ENCODE measurements at regions not wholly inside any gene's neighbourhood (a gene's known extent, or its start where the extent isn't known, plus 50 kb on each side); places are given as distances from the start of the nearest gene placed in this dataset.

DNA sequence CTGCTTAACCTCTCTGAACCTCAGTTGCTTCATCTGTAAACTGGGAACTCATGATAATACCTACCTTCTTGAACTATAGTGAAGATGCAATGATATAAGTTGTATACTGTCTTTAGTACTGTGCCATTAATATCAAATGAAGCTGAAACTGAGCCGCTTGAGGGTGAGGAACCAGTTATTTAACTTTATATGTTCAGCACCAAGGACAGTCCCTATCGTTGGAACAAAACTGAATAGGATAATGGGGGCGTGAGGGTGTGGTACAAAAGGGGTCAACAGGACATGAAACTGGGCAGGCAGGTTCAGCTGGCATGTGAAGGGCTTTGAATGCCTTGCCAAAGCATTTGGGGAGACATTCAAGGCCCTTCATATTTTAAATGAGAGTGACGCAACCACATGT lies 112.6 kb downstream of the C11orf91 start:
- H3K4me2 ChIP-seq (ENCODE audit: low read length): no peak overlapping the region
- H3K27ac ChIP-seq (ENCODE audit: low read length): no peak overlapping the region
- no peak overlapping the region for H3K9ac ChIP-seq (ENCODE audit: low read length)
- POLR2A ChIA-PET (ENCODE audit: unreplicated experiment): no interaction called here
- H3K9me2 ChIP-seq (replicated peaks; ENCODE audit: low read length): no peaks in the 10 kb centered on the region
- CTCF ChIA-PET: no interaction called here
- DNase-seq (no peak), ATAC-seq (no peak)
- intact Hi-C loops (cut with micrococcal nuclease): no loop called here
- H3K79me2 ChIP-seq (ENCODE audit: low read length): no peaks in the 10 kb centered on the region
- H3K9me3 ChIP-seq (ENCODE audit: low read length): no peaks in the 10 kb centered on the region
- no peaks in the 10 kb centered on the region for H4K20me1 ChIP-seq (ENCODE audit: low read length)
- TF ChIP-seq EZH2 (IDR thresholded peaks at IDR 0.05; ENCODE audit: low read length, unreplicated experiment) (no peak), EZH2phosphoT487 (IDR thresholded peaks at IDR 0.05; ENCODE audit: borderline replicate concordance, low read length) (no peak)
- TF ChIP-seq, protein P1, sequence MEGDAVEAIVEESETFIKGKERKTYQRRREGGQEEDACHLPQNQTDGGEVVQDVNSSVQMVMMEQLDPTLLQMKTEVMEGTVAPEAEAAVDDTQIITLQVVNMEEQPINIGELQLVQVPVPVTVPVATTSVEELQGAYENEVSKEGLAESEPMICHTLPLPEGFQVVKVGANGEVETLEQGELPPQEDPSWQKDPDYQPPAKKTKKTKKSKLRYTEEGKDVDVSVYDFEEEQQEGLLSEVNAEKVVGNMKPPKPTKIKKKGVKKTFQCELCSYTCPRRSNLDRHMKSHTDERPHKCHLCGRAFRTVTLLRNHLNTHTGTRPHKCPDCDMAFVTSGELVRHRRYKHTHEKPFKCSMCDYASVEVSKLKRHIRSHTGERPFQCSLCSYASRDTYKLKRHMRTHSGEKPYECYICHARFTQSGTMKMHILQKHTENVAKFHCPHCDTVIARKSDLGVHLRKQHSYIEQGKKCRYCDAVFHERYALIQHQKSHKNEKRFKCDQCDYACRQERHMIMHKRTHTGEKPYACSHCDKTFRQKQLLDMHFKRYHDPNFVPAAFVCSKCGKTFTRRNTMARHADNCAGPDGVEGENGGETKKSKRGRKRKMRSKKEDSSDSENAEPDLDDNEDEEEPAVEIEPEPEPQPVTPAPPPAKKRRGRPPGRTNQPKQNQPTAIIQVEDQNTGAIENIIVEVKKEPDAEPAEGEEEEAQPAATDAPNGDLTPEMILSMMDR (conservative IDR thresholded peaks at IDR 0.05; ENCODE audit: low read depth, low read length): no peak
- H2AFZ ChIP-seq (ENCODE audit: low read length): no peak overlapping the region
- no peaks in the 10 kb centered on the region for H3K36me3 ChIP-seq (ENCODE audit: low read depth, low read length)
- H3K4me3 ChIP-seq (ENCODE audit: low read length): no peak overlapping the region
- no peaks in the 10 kb centered on the region for H3F3A ChIP-seq (ENCODE audit: low read length, unreplicated experiment)
- no peaks in the 10 kb centered on the region for H3K4me1 ChIP-seq (ENCODE audit: insufficient read depth, low read length)
- no peaks in the 10 kb centered on the region for H3K27me3 ChIP-seq (ENCODE audit: low read length)
- no TSS peak for BruUV-seq (replicated peaks)

DNA sequence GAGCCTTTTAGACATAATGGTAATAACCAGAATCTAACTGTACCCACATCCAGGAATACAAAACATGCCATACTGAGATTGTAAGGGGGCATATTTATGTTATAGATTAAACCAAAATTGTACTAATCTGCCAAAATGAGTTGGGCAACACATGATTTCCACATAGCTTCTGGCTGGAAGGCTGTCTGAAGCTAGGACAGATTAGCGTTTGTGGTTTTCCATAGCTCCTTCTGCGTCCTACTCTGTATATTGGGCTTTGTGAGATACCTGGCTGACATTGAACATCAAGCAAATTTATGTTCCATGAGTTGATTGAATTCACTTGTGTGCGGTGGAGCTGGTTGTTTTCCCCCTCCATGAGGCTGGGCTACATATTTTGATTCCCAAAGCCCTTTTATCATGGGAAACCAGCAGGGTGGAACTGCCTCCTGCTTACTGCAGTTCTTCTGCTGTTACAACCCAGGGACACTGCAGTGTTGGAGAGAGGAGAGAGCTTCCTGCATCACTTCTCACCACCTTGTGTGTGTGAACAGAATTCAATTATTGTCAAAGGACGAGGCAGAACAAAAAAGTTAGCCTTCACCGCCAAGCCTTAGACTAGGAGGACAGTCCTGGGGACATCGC lies 114.9 kb downstream of the C11orf91 start:
- ChIA-PET POLR2A (ENCODE audit: unreplicated experiment) (no interaction called here), CTCF (no interaction called here)
- Histone ChIP-seq H2AFZ (ENCODE audit: low read length) (no peak overlapping the region), H3K9me2 (replicated peaks; ENCODE audit: low read length) (no peaks in the 10 kb centered on the region), H3K4me2 (ENCODE audit: low read length) (no peak overlapping the region), H3K27ac (ENCODE audit: low read length) (no peak overlapping the region), H3K79me2 (ENCODE audit: low read length) (no peaks in the 10 kb centered on the region), H4K20me1 (ENCODE audit: low read length) (no peaks in the 10 kb centered on the region), H3K36me3 (ENCODE audit: low read depth, low read length) (no peaks in the 10 kb centered on the region), H3K9ac (ENCODE audit: low read length) (no peak overlapping the region), H3K9me3 (ENCODE audit: low read length) (no peaks in the 10 kb centered on the region), H3K4me1 (ENCODE audit: insufficient read depth, low read length) (no peaks in the 10 kb centered on the region), H3K27me3 (ENCODE audit: low read length) (no peaks in the 10 kb centered on the region), H3K4me3 (ENCODE audit: low read length) (no peak overlapping the region), H3F3A (ENCODE audit: low read length, unreplicated experiment) (no peaks in the 10 kb centered on the region)
- intact Hi-C loops (cut with micrococcal nuclease): no loop called here
- DNase-seq: no peak
- no TSS peak for BruUV-seq (replicated peaks)
- no peak for ATAC-seq
- TF ChIP-seq, protein P1 (conservative IDR thresholded peaks at IDR 0.05; ENCODE audit: low read depth, low read length): no peak
- TF ChIP-seq EZH2phosphoT487 (IDR thresholded peaks at IDR 0.05; ENCODE audit: borderline replicate concordance, low read length): no peak
- TF ChIP-seq EZH2 (IDR thresholded peaks at IDR 0.05; ENCODE audit: low read length, unreplicated experiment): no peak

DNA sequence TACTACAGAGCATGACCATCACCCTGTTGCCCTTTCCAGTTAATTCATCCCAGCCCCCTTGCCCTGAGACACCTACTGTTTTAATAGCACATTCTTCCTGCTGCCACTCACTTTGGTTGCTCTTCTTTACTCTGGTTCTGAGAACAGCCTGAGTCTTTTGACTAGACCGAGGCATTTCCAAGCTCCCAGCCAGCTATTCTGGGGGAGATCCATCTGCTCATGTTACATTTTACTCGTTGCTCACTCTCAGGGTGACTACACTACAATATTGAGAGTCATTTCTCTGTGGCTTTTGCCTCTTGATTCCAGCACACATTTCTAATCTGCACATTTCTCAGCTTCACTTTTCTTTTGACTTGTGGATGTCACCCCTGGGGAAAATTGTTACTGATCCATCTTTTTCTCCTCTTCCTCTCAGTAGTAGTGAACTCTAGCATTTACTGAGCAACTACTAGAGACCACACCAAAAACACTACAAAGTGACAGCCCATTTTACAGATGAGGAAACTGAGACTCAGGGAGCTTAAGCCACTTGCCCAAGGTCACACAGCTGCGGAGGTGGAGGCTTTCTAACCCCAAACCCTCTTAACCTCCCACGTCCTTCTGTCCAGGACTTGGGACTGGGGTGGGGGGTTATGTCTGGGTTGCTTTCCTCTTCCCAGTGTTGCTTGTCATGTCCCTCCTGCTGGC lies 117.8 kb downstream of the C11orf91 start:
- Histone ChIP-seq H3K9ac (ENCODE audit: low read length) (no peak overlapping the region), H3K4me3 (ENCODE audit: low read length) (no peak overlapping the region), H3K79me2 (ENCODE audit: low read length) (no peaks in the 10 kb centered on the region), H3F3A (ENCODE audit: low read length, unreplicated experiment) (no peaks in the 10 kb centered on the region), H3K27ac (ENCODE audit: low read length) (no peak overlapping the region), H3K9me2 (replicated peaks; ENCODE audit: low read length) (no peaks in the 10 kb centered on the region), H3K27me3 (ENCODE audit: low read length) (no peaks in the 10 kb centered on the region), H3K4me2 (ENCODE audit: low read length) (no peak overlapping the region), H3K4me1 (ENCODE audit: insufficient read depth, low read length) (no peaks in the 10 kb centered on the region), H2AFZ (ENCODE audit: low read length) (no peak overlapping the region), H3K9me3 (ENCODE audit: low read length) (no peaks in the 10 kb centered on the region), H4K20me1 (ENCODE audit: low read length) (no peaks in the 10 kb centered on the region), H3K36me3 (ENCODE audit: low read depth, low read length) (no peaks in the 10 kb centered on the region)
- DNase-seq: no peak
- ATAC-seq: no peak
- CTCF ChIA-PET: no interaction called here
- no peak for TF ChIP-seq EZH2 (IDR thresholded peaks at IDR 0.05; ENCODE audit: low read length, unreplicated experiment)
- TF ChIP-seq, protein P1 (conservative IDR thresholded peaks at IDR 0.05; ENCODE audit: low read depth, low read length): no peak
- no peak for TF ChIP-seq EZH2phosphoT487 (IDR thresholded peaks at IDR 0.05; ENCODE audit: borderline replicate concordance, low read length)
- intact Hi-C loops (cut with micrococcal nuclease): no loop called here
- POLR2A ChIA-PET (ENCODE audit: unreplicated experiment): no interaction called here
- BruUV-seq (replicated peaks): no TSS peak

Measured in PC-3 (cell line).